NT2/D1 (cell line): ENCODE measurements at regions not wholly inside any gene's neighbourhood (a gene's known extent, or its start where the extent isn't known, plus 50 kb on each side); places are given as distances from the start of the nearest gene placed in this dataset.

ENCODE experiments used
- DNase-seq: peaks from one replicate; pipeline ENCODE4 v3.0.0-alpha.2; 2011; ENCODE audit warnings: low read depth, low spot score
- H3K27me3 ChIP-seq: 2 replicates; pipeline ENCODE4 v1.6.0; 2011; ENCODE audit warnings: mild to moderate bottlenecking; ENCODE audit not compliant: insufficient read length, insufficient read depth
- H3K36me3 ChIP-seq: 2 replicates; pipeline ENCODE4 v1.6.1; 2011; ENCODE audit warnings: mild to moderate bottlenecking, low read length, mixed read lengths; ENCODE audit not compliant: insufficient read depth, insufficient read length
- H3K4me1 ChIP-seq: 2 replicates; pipeline ENCODE4 v1.5.1; 2011; ENCODE audit not compliant: insufficient read depth, insufficient read length
- H3K4me3 ChIP-seq: 2 replicates; pipeline ENCODE4 v1.5.1; 2011; ENCODE audit warnings: low read depth; ENCODE audit not compliant: insufficient read length
- H3K9ac ChIP-seq: 2 replicates; pipeline ENCODE4 v1.6.0; 2011; ENCODE audit warnings: low read depth; ENCODE audit not compliant: insufficient read length
- H3K9me3 ChIP-seq: 2 replicates; pipeline ENCODE4 v1.5.1; 2011; ENCODE audit warnings: mild to moderate bottlenecking, low read length; ENCODE audit not compliant: insufficient read depth
- SUZ12 ChIP-seq: IDR thresholded peaks from 2 replicates; pipeline ENCODE4 v1.6.1; 2011; ENCODE audit not compliant: insufficient read length, insufficient read depth; ENCODE audit errors: extremely low read depth
- YY1 ChIP-seq: IDR thresholded peaks from 2 replicates; pipeline ENCODE4 v1.6.1; 2011; ENCODE audit not compliant: insufficient read length, insufficient read depth
- ZNF274 ChIP-seq: IDR thresholded peaks from 2 replicates; pipeline ENCODE4 v1.6.1; 2011; ENCODE audit warnings: mild to moderate bottlenecking, low read depth, low read length

- peaks cover 3% of the 10 kb centered on the region for H3K36me3 ChIP-seq
- DNase-seq: no peak
- no peaks in the 10 kb centered on the region for H3K27me3 ChIP-seq
- H3K4me1 ChIP-seq: no peaks in the 10 kb centered on the region
- H3K4me3 ChIP-seq: no peak overlapping the region
- no peaks in the 10 kb centered on the region for H3K9me3 ChIP-seq
- TF ChIP-seq ZNF274: no peak
- TF ChIP-seq SUZ12: no peak
- no peak for TF ChIP-seq YY1
- H3K9ac ChIP-seq: no peak overlapping the region
Observed at GRCh38 chr1:119217309-119217828, 76.9 kb upstream of the WARS2 start.

GRCh38 chr1:119219711-119220110 is 79.3 kb upstream of the WARS2 start:
- H3K4me1 ChIP-seq: no peaks in the 10 kb centered on the region
- TF ChIP-seq YY1 (no peak), SUZ12 (no peak), ZNF274 (no peak)
- H3K9me3 ChIP-seq: no peaks in the 10 kb centered on the region
- no peak overlapping the region for H3K4me3 ChIP-seq
- DNase-seq: no peak
- H3K9ac ChIP-seq: no peak overlapping the region
- peaks cover 3% of the 10 kb centered on the region for H3K36me3 ChIP-seq
- no peaks in the 10 kb centered on the region for H3K27me3 ChIP-seq

GRCh38 chr1:119220991-119221390 is 80.5 kb upstream of the WARS2 start:
- no peak for DNase-seq
- no peaks in the 10 kb centered on the region for H3K27me3 ChIP-seq
- H3K4me3 ChIP-seq: no peak overlapping the region
- no peak for TF ChIP-seq YY1
- no peak for TF ChIP-seq ZNF274
- no peaks in the 10 kb centered on the region for H3K4me1 ChIP-seq
- no peaks in the 10 kb centered on the region for H3K9me3 ChIP-seq
- H3K9ac ChIP-seq: no peak overlapping the region
- H3K36me3 ChIP-seq: peaks cover 3% of the 10 kb centered on the region

- Histone ChIP-seq H3K4me3 (no peak overlapping the region), H3K27me3 (no peaks in the 10 kb centered on the region), H3K4me1 (no peaks in the 10 kb centered on the region), H3K36me3 (peaks cover 3% of the 10 kb centered on the region), H3K9ac (no peak overlapping the region), H3K9me3 (no peaks in the 10 kb centered on the region)
- DNase-seq: no peak
- TF ChIP-seq YY1: no peak
- TF ChIP-seq ZNF274: no peak
- TF ChIP-seq SUZ12: no peak
Observed at GRCh38 chr1:119222271-119222670, 81.8 kb upstream of the WARS2 start.

GRCh38 chr1:119225265-119225664 is 84.8 kb upstream of the WARS2 start:
- DNase-seq: no peak

GRCh38 chr1:119225831-119226230 is 85.4 kb upstream of the WARS2 start:
- no peak for TF ChIP-seq YY1
- TF ChIP-seq ZNF274: no peak
- TF ChIP-seq SUZ12: no peak
- DNase-seq: no peak
- H3K9ac ChIP-seq: no peak overlapping the region

More at GRCh38 chr1:119225265-119225664, 84.8 kb upstream of the WARS2 start:
- Histone ChIP-seq H3K9ac (no peak overlapping the region), H3K27me3 (no peaks in the 10 kb centered on the region), H3K4me3 (no peak overlapping the region), H3K9me3 (no peaks in the 10 kb centered on the region), H3K36me3 (no peaks in the 10 kb centered on the region), H3K4me1 (no peaks in the 10 kb centered on the region)
- TF ChIP-seq YY1 (no peak), SUZ12 (no peak), ZNF274 (no peak)

GRCh38 chr1:119226321-119226720 is 85.9 kb upstream of the WARS2 start:
- H3K9me3 ChIP-seq: no peaks in the 10 kb centered on the region
- H3K4me3 ChIP-seq: no peak overlapping the region
- DNase-seq: no peak
- TF ChIP-seq ZNF274 (no peak), SUZ12 (no peak)
- H3K36me3 ChIP-seq: no peaks in the 10 kb centered on the region
- H3K4me1 ChIP-seq: no peaks in the 10 kb centered on the region
- H3K9ac ChIP-seq: no peak overlapping the region
- H3K27me3 ChIP-seq: no peaks in the 10 kb centered on the region

More at GRCh38 chr1:119225831-119226230, 85.4 kb upstream of the WARS2 start:
- no peaks in the 10 kb centered on the region for H3K4me1 ChIP-seq
- no peak overlapping the region for H3K4me3 ChIP-seq
- no peaks in the 10 kb centered on the region for H3K9me3 ChIP-seq
- H3K36me3 ChIP-seq: no peaks in the 10 kb centered on the region
- H3K27me3 ChIP-seq: no peaks in the 10 kb centered on the region

GRCh38 chr1:119226913-119227312 is 86.5 kb upstream of the WARS2 start:
- no peaks in the 10 kb centered on the region for H3K27me3 ChIP-seq
- H3K9ac ChIP-seq: no peak overlapping the region
- H3K4me3 ChIP-seq: no peak overlapping the region
- H3K36me3 ChIP-seq: no peaks in the 10 kb centered on the region
- DNase-seq: no peak
- TF ChIP-seq SUZ12: no peak
- H3K9me3 ChIP-seq: no peaks in the 10 kb centered on the region
- no peaks in the 10 kb centered on the region for H3K4me1 ChIP-seq
